ENCODE measurements at regions not wholly inside any gene's neighbourhood (a gene's known extent, or its start where the extent isn't known, plus 50 kb on each side); places are given as distances from the start of the nearest gene placed in this dataset.

DNA sequence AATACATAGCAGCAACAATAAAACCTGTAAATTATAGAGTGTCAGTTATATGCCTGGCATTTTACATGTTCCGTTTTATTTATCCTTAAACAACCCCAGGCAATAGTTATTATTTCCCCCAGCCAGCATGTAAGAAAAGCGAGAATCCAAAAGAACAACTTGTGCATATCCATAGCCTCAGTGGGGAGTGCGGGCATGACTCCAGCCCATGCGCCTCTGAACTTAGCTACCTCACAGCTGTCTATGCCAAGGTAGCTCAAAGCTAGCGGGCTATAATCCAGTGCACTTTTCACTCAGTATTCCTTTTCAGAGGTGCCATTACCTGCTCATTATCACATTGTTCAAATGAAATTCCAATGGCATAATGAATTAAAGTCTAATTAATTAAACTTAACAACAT lies 257.3 kb upstream of the EDNRA start:
- no peaks in the 10 kb centered on the region for H3K36me3 Mint-ChIP-seq (ENCODE audit: insufficient read depth in 1 of 3, low read depth in 3 of 3)
- WGBS (ENCODE audit: extremely low coverage, insufficient read length, low lambda C conversion rate): no CpG with 5 or more reads among the region's 5 CpGs
- H2BK120ac ChIP-seq (ENCODE audit: low read depth, low read length, poor library complexity, severe bottlenecking): no peak overlapping the region
- H2BK15ac ChIP-seq (ENCODE audit: low read depth, low read length): no peak overlapping the region
- H3K23ac ChIP-seq (ENCODE audit: insufficient read length, low read depth, low read length): no peak overlapping the region
- no peak overlapping the region for H3K56ac ChIP-seq (ENCODE audit: insufficient read length, low read depth, low read length)
- no peak overlapping the region for H3K4me3 Mint-ChIP-seq
- no peak overlapping the region for H3K27ac Mint-ChIP-seq
- no peaks in the 10 kb centered on the region for H3K9me3 ChIP-seq (ENCODE audit: control insufficient read depth, low read depth, low read length)
- no peaks in the 10 kb centered on the region for H3K4me1 ChIP-seq (ENCODE audit: insufficient read depth, low read length)
- H2AK5ac ChIP-seq (ENCODE audit: insufficient read length, low read length): no peak overlapping the region
- H4K5ac ChIP-seq (ENCODE audit: insufficient read length, low read depth, low read length): no peak overlapping the region
- no peak overlapping the region for H2BK12ac ChIP-seq (ENCODE audit: insufficient read length, low read depth, low read length)
- H3K4ac ChIP-seq (ENCODE audit: low read depth, low read length): no peak overlapping the region
- no peak overlapping the region for H3K27ac ChIP-seq (ENCODE audit: insufficient read length, low read depth, low read length)
- H3K4me2 ChIP-seq (ENCODE audit: insufficient read depth, insufficient read length, low read length): no peak overlapping the region
- no peak overlapping the region for H4K91ac ChIP-seq (ENCODE audit: insufficient read length, low read depth, low read length)
- H2AFZ ChIP-seq (ENCODE audit: low read length): no peak overlapping the region
- no peaks in the 10 kb centered on the region for H3K23me2 ChIP-seq (ENCODE audit: insufficient read length, low read depth, low read length, poor library complexity, severe bottlenecking)
- no peak overlapping the region for H3K9ac ChIP-seq (ENCODE audit: extremely low read depth, insufficient read length, low read length)
- no peak for DNase-seq
- TF ChIP-seq, protein P1, sequence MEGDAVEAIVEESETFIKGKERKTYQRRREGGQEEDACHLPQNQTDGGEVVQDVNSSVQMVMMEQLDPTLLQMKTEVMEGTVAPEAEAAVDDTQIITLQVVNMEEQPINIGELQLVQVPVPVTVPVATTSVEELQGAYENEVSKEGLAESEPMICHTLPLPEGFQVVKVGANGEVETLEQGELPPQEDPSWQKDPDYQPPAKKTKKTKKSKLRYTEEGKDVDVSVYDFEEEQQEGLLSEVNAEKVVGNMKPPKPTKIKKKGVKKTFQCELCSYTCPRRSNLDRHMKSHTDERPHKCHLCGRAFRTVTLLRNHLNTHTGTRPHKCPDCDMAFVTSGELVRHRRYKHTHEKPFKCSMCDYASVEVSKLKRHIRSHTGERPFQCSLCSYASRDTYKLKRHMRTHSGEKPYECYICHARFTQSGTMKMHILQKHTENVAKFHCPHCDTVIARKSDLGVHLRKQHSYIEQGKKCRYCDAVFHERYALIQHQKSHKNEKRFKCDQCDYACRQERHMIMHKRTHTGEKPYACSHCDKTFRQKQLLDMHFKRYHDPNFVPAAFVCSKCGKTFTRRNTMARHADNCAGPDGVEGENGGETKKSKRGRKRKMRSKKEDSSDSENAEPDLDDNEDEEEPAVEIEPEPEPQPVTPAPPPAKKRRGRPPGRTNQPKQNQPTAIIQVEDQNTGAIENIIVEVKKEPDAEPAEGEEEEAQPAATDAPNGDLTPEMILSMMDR (conservative IDR thresholded peaks at IDR 0.05): no peak
- no peaks in the 10 kb centered on the region for H3K4me1 Mint-ChIP-seq
- no peaks in the 10 kb centered on the region for H3K27me3 ChIP-seq (ENCODE audit: insufficient read depth, low read length)
- H3K9me3 Mint-ChIP-seq: no peaks in the 10 kb centered on the region
- H3K79me1 ChIP-seq (ENCODE audit: insufficient read depth, low read depth, low read length, poor library complexity, severe bottlenecking): no peaks in the 10 kb centered on the region
- H4K20me1 ChIP-seq (ENCODE audit: control insufficient read depth, insufficient read depth, insufficient read length): no peaks in the 10 kb centered on the region
- H3T11ph ChIP-seq (ENCODE audit: low read length): no peak overlapping the region
- no peaks in the 10 kb centered on the region; the same call in 1 of the 2 replicates for H3K27me3 Mint-ChIP-seq (ENCODE audit: low read depth)
- H2BK20ac ChIP-seq (ENCODE audit: low read depth, low read length, poor library complexity, severe bottlenecking): no peak overlapping the region
- H4K8ac ChIP-seq (replicated peaks; ENCODE audit: insufficient read length, low read depth, low read length): no peak overlapping the region
- no peak overlapping the region for H3K18ac ChIP-seq (ENCODE audit: insufficient read length, low read depth, low read length)
- H2BK5ac ChIP-seq (ENCODE audit: insufficient read length, low read length): no peak overlapping the region
- no peaks in the 10 kb centered on the region for H3K79me2 ChIP-seq (ENCODE audit: insufficient read depth, low read length)
- H3K14ac ChIP-seq (ENCODE audit: insufficient read depth, low read length): no peak overlapping the region

Data from H9 (cell line).